Esophagus squamous epithelium (tissue), 5 donors: ENCODE measurements at regions not wholly inside any gene's neighbourhood (a gene's known extent, or its start where the extent isn't known, plus 50 kb on each side); places are given as distances from the start of the nearest gene placed in this dataset.

Source experiments
- DNase-seq: peaks from one replicate; lab custom pipeline; 2025; lab: John Stamatoyannopoulos, UW
- H3K27ac ChIP-seq, 4 donors: fragments of 200-600 bp; sonication (generic); one replicate each; pipeline ENCODE4 v1.5.1; 2016 to 2019; ENCODE audit warnings: mild to moderate bottlenecking in 1 of 4
- H3K27me3 ChIP-seq, 4 donors: fragments of 200-600 bp; sonication (generic); 1 replicate in 3 of 4; 2 replicates in 1 of 4; pipeline versions ENCODE4 v1.5.1 to v1.6.0; 2017 to 2021; ENCODE audit warnings: antibody characterized with exemption in 1 of 4
- H3K36me3 ChIP-seq, 3 donors: fragments of 200-600 bp; sonication (generic); one replicate each; pipeline ENCODE4 v1.5.1; 2016 to 2019
- H3K4me1 ChIP-seq, 3 donors: fragments of 200-600 bp; sonication (generic); one replicate each; pipeline ENCODE4 v1.5.1; 2017 to 2019
- H3K4me3 ChIP-seq, 4 donors: fragments of 200-600 bp; sonication (generic); 1 replicate in 3 of 4; 2 replicates in 1 of 4; pipeline ENCODE4 v1.5.1; 2016 to 2019; ENCODE audit warnings: mild to moderate bottlenecking in 2 of 4, moderate library complexity in 1 of 4
- H3K9me3 ChIP-seq, 3 donors: fragments of 200-600 bp; sonication (generic); one replicate each; pipeline ENCODE4 v1.5.1; 2016 to 2019
- CTCF ChIP-seq, 6 experiments: fragments of 450-650 bp in 4 of 6; fragments of 200-600 bp in 2 of 6; sonication (generic) in 2 of 6; IDR thresholded peaks; one replicate each; pipeline ENCODE4 v1.5.1; 2016 to 2019; ENCODE audit warnings: antibody characterized with exemption in 6 of 6, mild to moderate bottlenecking in 4 of 6, moderate library complexity in 4 of 6
- POLR2A ChIP-seq, 4 donors: fragments of 450-650 bp; IDR thresholded peaks; one replicate each; pipeline ENCODE4 v1.6.1; 2017; ENCODE audit warnings: antibody characterized with exemption in 4 of 4, mild to moderate bottlenecking in 4 of 4, moderate library complexity in 3 of 4
- WGBS, 2 donors: methylation state at CpG; one replicate each; pipeline ENCODE4 v1.1.5; 2018; 5-methylcytosine and 5-hydroxymethylcytosine counted together
- intact Hi-C: fragments of 100-400 bp; cut with DNase I; formaldehyde crosslinking; loops from one replicate; pipeline ENCODE4 v1.15.0; 2022
- donor health status: DM: yes; HTN: yes; CAD: no.

- no peaks in the 10 kb centered on the region for H3K9me3 ChIP-seq
- no peak overlapping the region for H3K4me3 ChIP-seq
- intact Hi-C loops: no loop called here
- no peak for DNase-seq
- no peak for TF ChIP-seq CTCF (IDR thresholded peaks at IDR 0.05)
- TF ChIP-seq POLR2A (IDR thresholded peaks at IDR 0.05): no peak
- no peaks in the 10 kb centered on the region for H3K27me3 ChIP-seq
- no peaks in the 10 kb centered on the region for H3K36me3 ChIP-seq
- H3K27ac ChIP-seq: no peak overlapping the region
- no peaks in the 10 kb centered on the region for H3K4me1 ChIP-seq
- 70 to 90% methylated on average over 4 of the region's 4 CpGs for WGBS, 2 donors
Observed at GRCh38 chr5:9889511-9889910, 259.4 kb upstream of the TAS2R1 start.

GRCh38 chr5:9888501-9888901 lies 258.4 kb upstream of the TAS2R1 start:
- no peaks in the 10 kb centered on the region for H3K4me1 ChIP-seq
- WGBS, 2 donors: 70 to 79% methylated on average over 2 to 3 of the region's 3 CpGs
- intact Hi-C loops: no loop called here
- no peak overlapping the region for H3K27ac ChIP-seq
- no peaks in the 10 kb centered on the region for H3K36me3 ChIP-seq
- no peaks in the 10 kb centered on the region for H3K27me3 ChIP-seq
- H3K9me3 ChIP-seq: no peaks in the 10 kb centered on the region
- no peak overlapping the region for H3K4me3 ChIP-seq
- TF ChIP-seq CTCF (IDR thresholded peaks at IDR 0.05): no peak
- TF ChIP-seq POLR2A (IDR thresholded peaks at IDR 0.05): no peak
- DNase-seq: no peak

- Histone ChIP-seq H3K27me3 (no peaks in the 10 kb centered on the region), H3K4me3 (no peak overlapping the region), H3K4me1 (no peaks in the 10 kb centered on the region), H3K9me3 (peaks cover 0 to 5% (median 0%) of the 10 kb centered on the region in 3 donors), H3K36me3 (no peaks in the 10 kb centered on the region), H3K27ac (no peak overlapping the region)
- TF ChIP-seq CTCF (IDR thresholded peaks at IDR 0.05) (no peak), POLR2A (IDR thresholded peaks at IDR 0.05) (no peak)
- no peak for DNase-seq
- intact Hi-C loops: no loop called here
Observed at GRCh38 chr5:9885164-9885563, 255.0 kb upstream of the TAS2R1 start.

DNA sequence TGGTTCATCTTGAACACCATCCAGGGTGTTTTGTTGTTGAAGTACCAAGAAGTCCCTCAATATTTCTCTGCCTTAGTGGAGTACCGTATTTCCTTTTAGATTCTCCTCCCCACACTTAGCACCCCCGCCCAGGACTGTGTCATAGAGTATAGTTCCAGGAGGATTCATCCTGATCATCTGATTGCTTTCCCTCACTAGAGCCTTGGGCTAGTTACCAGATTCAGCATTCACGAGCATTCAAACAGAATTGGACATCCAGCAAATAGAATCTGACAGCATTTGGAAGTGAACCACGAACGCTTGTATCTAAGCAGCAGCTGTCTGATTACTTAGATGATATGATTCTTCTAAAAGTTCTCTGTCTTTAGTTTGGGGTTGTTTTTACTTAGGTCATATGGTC lies 248.1 kb upstream of the TAS2R1 start:
- Histone ChIP-seq H3K27me3 (no peaks in the 10 kb centered on the region), H3K36me3 (no peaks in the 10 kb centered on the region), H3K4me1 (no peaks in the 10 kb centered on the region), H3K9me3 (peaks cover 0 to 5% (median 0%) of the 10 kb centered on the region in 3 donors), H3K27ac (no peak overlapping the region), H3K4me3 (no peak overlapping the region)
- no peak for TF ChIP-seq POLR2A (IDR thresholded peaks at IDR 0.05)
- TF ChIP-seq CTCF (IDR thresholded peaks at IDR 0.05): no peak
- DNase-seq: no peak
- intact Hi-C loops: no loop called here
- 65 to 79% methylated on average over 5 of the region's 5 CpGs for WGBS, 2 donors

DNA sequence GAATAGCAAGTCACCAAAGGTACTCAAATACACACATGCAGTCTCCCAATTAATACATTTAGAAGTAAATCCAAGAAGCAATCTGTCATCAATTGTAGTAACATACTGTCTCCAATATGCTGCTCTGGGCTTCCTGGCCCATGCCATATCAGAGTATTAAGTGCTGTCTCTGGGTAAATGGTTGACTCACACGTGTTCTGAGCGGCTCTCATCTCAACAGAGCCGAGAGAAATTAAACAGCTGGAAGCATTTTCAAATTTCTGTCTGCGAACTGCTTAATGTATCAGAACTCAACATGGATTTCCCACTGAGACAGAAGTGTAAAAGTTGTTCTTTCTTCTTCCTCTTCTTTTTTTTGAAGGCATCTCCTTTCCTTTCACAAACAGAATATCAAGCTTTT lies 247.3 kb upstream of the TAS2R1 start:
- no peak for DNase-seq
- H3K4me1 ChIP-seq: no peaks in the 10 kb centered on the region
- H3K27ac ChIP-seq: no peak overlapping the region
- 60 to 74% methylated on average over 4 of the region's 4 CpGs for WGBS, 2 donors
- no peaks in the 10 kb centered on the region for H3K36me3 ChIP-seq
- H3K4me3 ChIP-seq: no peak overlapping the region
- no peaks in the 10 kb centered on the region for H3K27me3 ChIP-seq
- TF ChIP-seq POLR2A (IDR thresholded peaks at IDR 0.05) (no peak), CTCF (IDR thresholded peaks at IDR 0.05) (no peak)
- intact Hi-C loops: no loop called here
- H3K9me3 ChIP-seq: peaks cover 0 to 5% (median 0%) of the 10 kb centered on the region in 3 donors
